WTC11 (cell line): ENCODE measurements at regions not wholly inside any gene's neighbourhood (a gene's known extent, or its start where the extent isn't known, plus 50 kb on each side); places are given as distances from the start of the nearest gene placed in this dataset.

Experiments
- ATAC-seq: fragments of 200-7000 bp; cut with Tn5 transposase; 2 replicates; pipeline ENCODE4 v1.10.0; 2021; ENCODE audit warnings: mild to moderate bottlenecking, moderate library complexity
- CTCF ChIA-PET: fragments of 300-600 bp; sonication (Branson Sonifier 250); formaldehyde crosslinking; loops from one replicate; lab custom pipeline; 2021; ENCODE audit warnings: antibody characterized with exemption; lab: Charles Lee
- POLR2A ChIA-PET: fragments of 350-600 bp; sonication (Branson Sonifier 250); formaldehyde crosslinking; loops from one replicate; lab custom pipeline; 2021; ENCODE audit warnings: antibody characterized with exemption; lab: Charles Lee
- DNase-seq: peaks from one replicate; pipeline ENCODE4 v3.0.0; 2021; ENCODE audit warnings: low spot score
- H3K27ac Mint-ChIP-seq: 2 replicates; pipeline ENCODE4 v1.8.0; 2021; ENCODE audit warnings: mixed read lengths
- H3K27me3 Mint-ChIP-seq: 2 replicates; pipeline ENCODE4 v1.8.0; 2021; ENCODE audit warnings: low read depth, mild to moderate bottlenecking, moderate library complexity, mixed read lengths
- H3K36me3 Mint-ChIP-seq: 2 replicates; pipeline ENCODE4 v1.8.0; 2021; ENCODE audit warnings: mixed read lengths
- H3K4me1 Mint-ChIP-seq: 2 replicates; pipeline ENCODE4 v1.8.0; 2022; ENCODE audit warnings: mixed read lengths
- H3K4me3 Mint-ChIP-seq: 2 replicates; pipeline ENCODE4 v1.8.0; 2021; ENCODE audit warnings: mild to moderate bottlenecking, moderate library complexity, mixed read lengths
- H3K9me3 Mint-ChIP-seq: 2 replicates; pipeline ENCODE4 v1.8.0; 2021; ENCODE audit warnings: mixed read lengths
- AR ChIP-seq: fragments of 250-450 bp; sonication (Bioruptor Pico); IDR thresholded peaks from 2 replicates; pipeline ENCODE4 v1.9.0; 2021; ENCODE audit warnings: mild to moderate bottlenecking
- CDX4 ChIP-seq: fragments of 250-450 bp; sonication (Bioruptor Pico); IDR thresholded peaks from 2 replicates; pipeline ENCODE4 v1.9.0; 2021; ENCODE audit warnings: moderate library complexity, mild to moderate bottlenecking, inconsistent platforms, borderline replicate concordance
- CTCF ChIP-seq: fragments of 200-600 bp; IDR thresholded peaks from 2 replicates; pipeline ENCODE4 v1.8.0; 2022; ENCODE audit warnings: antibody characterized with exemption
- EMX1 ChIP-seq: fragments of 250-450 bp; sonication (Bioruptor Pico); IDR thresholded peaks from 2 replicates; pipeline ENCODE4 v1.8.0; 2021; ENCODE audit warnings: mild to moderate bottlenecking
- ERG ChIP-seq: fragments of 250-450 bp; sonication (Bioruptor Pico); IDR thresholded peaks from 2 replicates; pipeline ENCODE4 v1.8.0; 2021; ENCODE audit warnings: mild to moderate bottlenecking
- FOXJ3 ChIP-seq: sonication (generic); formaldehyde crosslinking; IDR thresholded peaks from 2 replicates; pipeline ENCODE4 v1.9.0; 2021; ENCODE audit warnings: missing genetic modification reagents, mild to moderate bottlenecking, borderline replicate concordance
- NFYB ChIP-seq: sonication (generic); formaldehyde crosslinking; conservative IDR thresholded peaks from 2 replicates; pipeline ENCODE4 v1.8.0; 2022; ENCODE audit warnings: low read depth, missing genetic modification reagents
- NR3C1 ChIP-seq: sonication (generic); formaldehyde crosslinking; conservative IDR thresholded peaks from 2 replicates; pipeline ENCODE4 v1.8.1; 2023; ENCODE audit warnings: low read depth, mild to moderate bottlenecking, missing genetic modification reagents
- SMAD3 ChIP-seq: sonication (generic); formaldehyde crosslinking; IDR thresholded peaks from 2 replicates; pipeline ENCODE4 v1.8.0; 2022; ENCODE audit warnings: missing genetic modification reagents, mild to moderate bottlenecking, borderline replicate concordance
- STAT6 ChIP-seq: sonication (generic); formaldehyde crosslinking; conservative IDR thresholded peaks from 2 replicates; pipeline ENCODE4 v1.8.1; 2023; ENCODE audit warnings: mild to moderate bottlenecking, low read depth, missing genetic modification reagents, moderate library complexity
- TEAD1 ChIP-seq: sonication (generic); formaldehyde crosslinking; IDR thresholded peaks from 2 replicates; pipeline ENCODE4 v1.8.0; 2022; ENCODE audit warnings: mild to moderate bottlenecking, missing genetic modification reagents
- TP53 ChIP-seq: sonication (generic); formaldehyde crosslinking; IDR thresholded peaks from 2 replicates; pipeline ENCODE4 v1.8.1; 2023; ENCODE audit warnings: mild to moderate bottlenecking, missing genetic modification reagents
- ZNF121 ChIP-seq: sonication (generic); formaldehyde crosslinking; IDR thresholded peaks from 2 replicates; pipeline ENCODE4 v1.8.0; 2023; ENCODE audit warnings: missing genetic modification reagents
- ZNF232 ChIP-seq: sonication (generic); formaldehyde crosslinking; IDR thresholded peaks from 2 replicates; pipeline ENCODE4 v1.8.0; 2022; ENCODE audit warnings: mild to moderate bottlenecking, missing genetic modification reagents
- ZNF317 ChIP-seq: sonication (generic); formaldehyde crosslinking; IDR thresholded peaks from 2 replicates; pipeline ENCODE4 v1.8.1; 2023; ENCODE audit warnings: low read depth, mild to moderate bottlenecking, moderate library complexity, missing genetic modification reagents, borderline replicate concordance
- ZNF396 ChIP-seq: fragments of 250-450 bp; sonication (Bioruptor Pico); IDR thresholded peaks from 2 replicates; pipeline ENCODE4 v1.8.0; 2021; ENCODE audit warnings: mild to moderate bottlenecking, moderate library complexity, borderline replicate concordance
- ZNF423 ChIP-seq: fragments of 250-450 bp; sonication (Bioruptor Pico); IDR thresholded peaks from 2 replicates; pipeline ENCODE4 v2.1.2; 2022; ENCODE audit warnings: mild to moderate bottlenecking, moderate library complexity
- TF ChIP-seq, protein P1 (sequence below): sonication (generic); formaldehyde crosslinking; IDR thresholded peaks from 2 replicates; pipeline ENCODE4 v1.8.0; 2022; ENCODE audit warnings: mild to moderate bottlenecking, missing genetic modification reagents
- TF ChIP-seq, protein P2 (sequence below): sonication (generic); formaldehyde crosslinking; IDR thresholded peaks from 2 replicates; pipeline ENCODE4 v1.8.0; 2023; ENCODE audit warnings: missing genetic modification reagents
- TF ChIP-seq, protein P3 (sequence below): sonication (generic); formaldehyde crosslinking; IDR thresholded peaks from 2 replicates; pipeline ENCODE4 v1.8.1; 2023; ENCODE audit warnings: mild to moderate bottlenecking, missing genetic modification reagents

GRCh38 chr14:40004871-40005500, 572.8 kb upstream of the FBXO33 start (continued):
- TF ChIP-seq SMAD3 (CRISPR knock-in tag) (no peak), CDX4 (no peak), CTCF (no peak), ZNF396 (CRISPR knock-in tag) (no peak)
- TF ChIP-seq, protein P1, sequence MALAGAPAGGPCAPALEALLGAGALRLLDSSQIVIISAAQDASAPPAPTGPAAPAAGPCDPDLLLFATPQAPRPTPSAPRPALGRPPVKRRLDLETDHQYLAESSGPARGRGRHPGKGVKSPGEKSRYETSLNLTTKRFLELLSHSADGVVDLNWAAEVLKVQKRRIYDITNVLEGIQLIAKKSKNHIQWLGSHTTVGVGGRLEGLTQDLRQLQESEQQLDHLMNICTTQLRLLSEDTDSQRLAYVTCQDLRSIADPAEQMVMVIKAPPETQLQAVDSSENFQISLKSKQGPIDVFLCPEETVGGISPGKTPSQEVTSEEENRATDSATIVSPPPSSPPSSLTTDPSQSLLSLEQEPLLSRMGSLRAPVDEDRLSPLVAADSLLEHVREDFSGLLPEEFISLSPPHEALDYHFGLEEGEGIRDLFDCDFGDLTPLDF: no peak

DNA sequence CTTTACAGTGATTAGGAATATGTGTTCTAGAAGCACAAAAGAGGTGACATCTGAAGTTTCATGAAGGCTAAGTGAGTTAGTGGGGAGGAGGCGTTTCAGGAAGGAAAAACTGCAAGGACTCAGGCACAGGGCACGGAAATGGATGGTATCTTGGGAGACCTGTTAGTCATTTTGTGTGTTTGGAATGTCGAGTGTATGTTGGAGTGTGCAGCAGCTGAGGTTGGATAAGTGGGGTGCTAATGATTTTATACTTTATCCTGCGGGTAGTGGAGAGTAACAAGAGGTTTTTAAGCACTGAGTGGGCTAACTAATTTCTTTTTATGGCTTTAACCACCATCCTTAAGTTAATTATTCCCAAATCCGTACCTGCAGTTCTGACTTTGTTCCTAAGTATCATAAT, 571.5 kb upstream of the FBXO33 start:
- Mint-ChIP-seq H3K27me3 (no peaks in the 10 kb centered on the region), H3K36me3 (no peaks in the 10 kb centered on the region), H3K4me1 (no peaks in the 10 kb centered on the region), H3K4me3 (no peak overlapping the region), H3K9me3 (no peaks in the 10 kb centered on the region), H3K27ac (no peak overlapping the region)
- no peak for ATAC-seq
- no peak for TF ChIP-seq EMX1 (CRISPR knock-in tag)
- TF ChIP-seq TEAD1 (CRISPR knock-in tag): no peak
- TF ChIP-seq, protein P2, sequence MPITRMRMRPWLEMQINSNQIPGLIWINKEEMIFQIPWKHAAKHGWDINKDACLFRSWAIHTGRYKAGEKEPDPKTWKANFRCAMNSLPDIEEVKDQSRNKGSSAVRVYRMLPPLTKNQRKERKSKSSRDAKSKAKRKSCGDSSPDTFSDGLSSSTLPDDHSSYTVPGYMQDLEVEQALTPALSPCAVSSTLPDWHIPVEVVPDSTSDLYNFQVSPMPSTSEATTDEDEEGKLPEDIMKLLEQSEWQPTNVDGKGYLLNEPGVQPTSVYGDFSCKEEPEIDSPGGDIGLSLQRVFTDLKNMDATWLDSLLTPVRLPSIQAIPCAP (CRISPR knock-in tag): no peak
- TF ChIP-seq ZNF121: no peak
- TF ChIP-seq ERG (CRISPR knock-in tag): no peak
- no peak for TF ChIP-seq TP53 (CRISPR knock-in tag)
- no peak for TF ChIP-seq FOXJ3 (CRISPR knock-in tag)
- TF ChIP-seq AR (CRISPR knock-in tag): no peak
- TF ChIP-seq NR3C1: no peak
- TF ChIP-seq NFYB (CRISPR knock-in tag): no peak
- TF ChIP-seq CDX4: no peak
- TF ChIP-seq ZNF423: no peak
- TF ChIP-seq, protein P3, sequence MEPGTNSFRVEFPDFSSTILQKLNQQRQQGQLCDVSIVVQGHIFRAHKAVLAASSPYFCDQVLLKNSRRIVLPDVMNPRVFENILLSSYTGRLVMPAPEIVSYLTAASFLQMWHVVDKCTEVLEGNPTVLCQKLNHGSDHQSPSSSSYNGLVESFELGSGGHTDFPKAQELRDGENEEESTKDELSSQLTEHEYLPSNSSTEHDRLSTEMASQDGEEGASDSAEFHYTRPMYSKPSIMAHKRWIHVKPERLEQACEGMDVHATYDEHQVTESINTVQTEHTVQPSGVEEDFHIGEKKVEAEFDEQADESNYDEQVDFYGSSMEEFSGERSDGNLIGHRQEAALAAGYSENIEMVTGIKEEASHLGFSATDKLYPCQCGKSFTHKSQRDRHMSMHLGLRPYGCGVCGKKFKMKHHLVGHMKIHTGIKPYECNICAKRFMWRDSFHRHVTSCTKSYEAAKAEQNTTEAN (CRISPR knock-in tag): no peak
- TF ChIP-seq ZNF317 (CRISPR knock-in tag): no peak
- no peak for TF ChIP-seq ZNF232
- no peak for TF ChIP-seq STAT6 (CRISPR knock-in tag)
- ChIA-PET CTCF (no interaction called here), POLR2A (no interaction called here)
- no peak for DNase-seq
